WTC11 (cell line): ENCODE measurements at regions not wholly inside any gene's neighbourhood (a gene's known extent, or its start where the extent isn't known, plus 50 kb on each side); places are given as distances from the start of the nearest gene placed in this dataset.

Experiments used
- CBFB ChIP-seq: sonication (generic); formaldehyde crosslinking; IDR thresholded peaks from 2 replicates; pipeline ENCODE4 v1.8.1; 2022; ENCODE audit warnings: mild to moderate bottlenecking, low read depth, missing genetic modification reagents
- ESRRA ChIP-seq: sonication (generic); formaldehyde crosslinking; IDR thresholded peaks from 2 replicates; pipeline ENCODE4 v1.8.1; 2022; ENCODE audit warnings: mild to moderate bottlenecking, missing genetic modification reagents, borderline replicate concordance
- NFYB ChIP-seq: sonication (generic); formaldehyde crosslinking; conservative IDR thresholded peaks from 2 replicates; pipeline ENCODE4 v1.8.0; 2022; ENCODE audit warnings: low read depth, missing genetic modification reagents
- RELA ChIP-seq: sonication (generic); formaldehyde crosslinking; IDR thresholded peaks from 2 replicates; pipeline ENCODE4 v1.8.1; 2022; ENCODE audit warnings: missing genetic modification reagents, mild to moderate bottlenecking, borderline replicate concordance
- SP1 ChIP-seq: sonication (generic); formaldehyde crosslinking; conservative IDR thresholded peaks from 2 replicates; pipeline ENCODE4 v1.8.1; 2022; ENCODE audit warnings: missing genetic modification reagents
- TEAD4 ChIP-seq: sonication (generic); formaldehyde crosslinking; IDR thresholded peaks from 2 replicates; pipeline ENCODE4 v1.8.0; 2022; ENCODE audit warnings: mild to moderate bottlenecking, missing genetic modification reagents
- TF ChIP-seq, protein P1 (sequence below): fragments of 200-600 bp; IDR thresholded peaks from 2 replicates; pipeline ENCODE4 v1.8.0; 2022; ENCODE audit warnings: antibody characterized with exemption
- TF ChIP-seq, protein P2 (sequence below): sonication (generic); formaldehyde crosslinking; IDR thresholded peaks from 2 replicates; pipeline ENCODE4 v1.8.1; 2023; ENCODE audit warnings: mild to moderate bottlenecking, missing genetic modification reagents, moderate library complexity
- TF ChIP-seq, protein P3 (sequence below): sonication (generic); formaldehyde crosslinking; IDR thresholded peaks from 2 replicates; pipeline ENCODE4 v1.8.0; 2022; ENCODE audit warnings: missing genetic modification reagents
- TF ChIP-seq, protein P4 (sequence below): sonication (generic); formaldehyde crosslinking; IDR thresholded peaks from 2 replicates; pipeline ENCODE4 v1.8.1; 2023; ENCODE audit warnings: mild to moderate bottlenecking, moderate library complexity, missing genetic modification reagents
- TF ChIP-seq, protein P5 (sequence below): sonication (generic); formaldehyde crosslinking; IDR thresholded peaks from 2 replicates; pipeline ENCODE4 v1.8.1; 2022; ENCODE audit warnings: low read depth, mild to moderate bottlenecking, moderate library complexity, missing genetic modification reagents, borderline replicate concordance

DNA sequence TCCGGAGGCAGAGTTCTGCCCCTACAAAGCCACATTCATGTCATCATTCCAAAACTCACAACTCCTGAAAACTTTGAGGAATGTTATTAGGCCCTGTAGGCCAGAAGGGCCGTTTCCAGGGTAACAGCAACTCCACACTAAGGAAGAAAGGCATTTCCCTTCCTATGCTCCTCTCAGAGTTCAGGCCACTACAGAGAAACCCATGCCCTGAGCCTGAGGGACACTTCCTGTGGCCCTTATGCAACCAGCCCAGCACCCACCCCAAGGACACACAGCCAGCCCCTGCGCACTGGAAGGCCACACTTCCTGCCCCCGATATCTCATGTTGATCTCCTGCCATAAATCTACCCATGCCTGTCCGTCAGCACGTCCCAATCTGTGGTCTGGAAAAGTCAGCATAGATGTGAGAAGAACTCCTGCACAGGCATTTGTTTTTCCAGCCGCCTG is 289.3 kb downstream of the BCOR start:
- TF ChIP-seq CBFB (CRISPR knock-in tag) = no peak
- TF ChIP-seq, protein P1, sequence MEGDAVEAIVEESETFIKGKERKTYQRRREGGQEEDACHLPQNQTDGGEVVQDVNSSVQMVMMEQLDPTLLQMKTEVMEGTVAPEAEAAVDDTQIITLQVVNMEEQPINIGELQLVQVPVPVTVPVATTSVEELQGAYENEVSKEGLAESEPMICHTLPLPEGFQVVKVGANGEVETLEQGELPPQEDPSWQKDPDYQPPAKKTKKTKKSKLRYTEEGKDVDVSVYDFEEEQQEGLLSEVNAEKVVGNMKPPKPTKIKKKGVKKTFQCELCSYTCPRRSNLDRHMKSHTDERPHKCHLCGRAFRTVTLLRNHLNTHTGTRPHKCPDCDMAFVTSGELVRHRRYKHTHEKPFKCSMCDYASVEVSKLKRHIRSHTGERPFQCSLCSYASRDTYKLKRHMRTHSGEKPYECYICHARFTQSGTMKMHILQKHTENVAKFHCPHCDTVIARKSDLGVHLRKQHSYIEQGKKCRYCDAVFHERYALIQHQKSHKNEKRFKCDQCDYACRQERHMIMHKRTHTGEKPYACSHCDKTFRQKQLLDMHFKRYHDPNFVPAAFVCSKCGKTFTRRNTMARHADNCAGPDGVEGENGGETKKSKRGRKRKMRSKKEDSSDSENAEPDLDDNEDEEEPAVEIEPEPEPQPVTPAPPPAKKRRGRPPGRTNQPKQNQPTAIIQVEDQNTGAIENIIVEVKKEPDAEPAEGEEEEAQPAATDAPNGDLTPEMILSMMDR = no peak
- TF ChIP-seq, protein P2, sequence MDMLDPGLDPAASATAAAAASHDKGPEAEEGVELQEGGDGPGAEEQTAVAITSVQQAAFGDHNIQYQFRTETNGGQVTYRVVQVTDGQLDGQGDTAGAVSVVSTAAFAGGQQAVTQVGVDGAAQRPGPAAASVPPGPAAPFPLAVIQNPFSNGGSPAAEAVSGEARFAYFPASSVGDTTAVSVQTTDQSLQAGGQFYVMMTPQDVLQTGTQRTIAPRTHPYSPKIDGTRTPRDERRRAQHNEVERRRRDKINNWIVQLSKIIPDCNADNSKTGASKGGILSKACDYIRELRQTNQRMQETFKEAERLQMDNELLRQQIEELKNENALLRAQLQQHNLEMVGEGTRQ (CRISPR knock-in tag) = no peak
- TF ChIP-seq ESRRA = no peak
- no peak for TF ChIP-seq NFYB (CRISPR knock-in tag)
- TF ChIP-seq, protein P3, sequence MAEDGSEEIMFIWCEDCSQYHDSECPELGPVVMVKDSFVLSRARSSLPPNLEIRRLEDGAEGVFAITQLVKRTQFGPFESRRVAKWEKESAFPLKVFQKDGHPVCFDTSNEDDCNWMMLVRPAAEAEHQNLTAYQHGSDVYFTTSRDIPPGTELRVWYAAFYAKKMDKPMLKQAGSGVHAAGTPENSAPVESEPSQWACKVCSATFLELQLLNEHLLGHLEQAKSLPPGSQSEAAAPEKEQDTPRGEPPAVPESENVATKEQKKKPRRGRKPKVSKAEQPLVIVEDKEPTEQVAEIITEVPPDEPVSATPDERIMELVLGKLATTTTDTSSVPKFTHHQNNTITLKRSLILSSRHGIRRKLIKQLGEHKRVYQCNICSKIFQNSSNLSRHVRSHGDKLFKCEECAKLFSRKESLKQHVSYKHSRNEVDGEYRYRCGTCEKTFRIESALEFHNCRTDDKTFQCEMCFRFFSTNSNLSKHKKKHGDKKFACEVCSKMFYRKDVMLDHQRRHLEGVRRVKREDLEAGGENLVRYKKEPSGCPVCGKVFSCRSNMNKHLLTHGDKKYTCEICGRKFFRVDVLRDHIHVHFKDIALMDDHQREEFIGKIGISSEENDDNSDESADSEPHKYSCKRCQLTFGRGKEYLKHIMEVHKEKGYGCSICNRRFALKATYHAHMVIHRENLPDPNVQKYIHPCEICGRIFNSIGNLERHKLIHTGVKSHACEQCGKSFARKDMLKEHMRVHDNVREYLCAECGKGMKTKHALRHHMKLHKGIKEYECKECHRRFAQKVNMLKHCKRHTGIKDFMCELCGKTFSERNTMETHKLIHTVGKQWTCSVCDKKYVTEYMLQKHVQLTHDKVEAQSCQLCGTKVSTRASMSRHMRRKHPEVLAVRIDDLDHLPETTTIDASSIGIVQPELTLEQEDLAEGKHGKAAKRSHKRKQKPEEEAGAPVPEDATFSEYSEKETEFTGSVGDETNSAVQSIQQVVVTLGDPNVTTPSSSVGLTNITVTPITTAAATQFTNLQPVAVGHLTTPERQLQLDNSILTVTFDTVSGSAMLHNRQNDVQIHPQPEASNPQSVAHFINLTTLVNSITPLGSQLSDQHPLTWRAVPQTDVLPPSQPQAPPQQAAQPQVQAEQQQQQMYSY = no peak
- no peak for TF ChIP-seq SP1 (CRISPR knock-in tag)
- no peak for TF ChIP-seq RELA (CRISPR knock-in tag)
- TF ChIP-seq, protein P4, sequence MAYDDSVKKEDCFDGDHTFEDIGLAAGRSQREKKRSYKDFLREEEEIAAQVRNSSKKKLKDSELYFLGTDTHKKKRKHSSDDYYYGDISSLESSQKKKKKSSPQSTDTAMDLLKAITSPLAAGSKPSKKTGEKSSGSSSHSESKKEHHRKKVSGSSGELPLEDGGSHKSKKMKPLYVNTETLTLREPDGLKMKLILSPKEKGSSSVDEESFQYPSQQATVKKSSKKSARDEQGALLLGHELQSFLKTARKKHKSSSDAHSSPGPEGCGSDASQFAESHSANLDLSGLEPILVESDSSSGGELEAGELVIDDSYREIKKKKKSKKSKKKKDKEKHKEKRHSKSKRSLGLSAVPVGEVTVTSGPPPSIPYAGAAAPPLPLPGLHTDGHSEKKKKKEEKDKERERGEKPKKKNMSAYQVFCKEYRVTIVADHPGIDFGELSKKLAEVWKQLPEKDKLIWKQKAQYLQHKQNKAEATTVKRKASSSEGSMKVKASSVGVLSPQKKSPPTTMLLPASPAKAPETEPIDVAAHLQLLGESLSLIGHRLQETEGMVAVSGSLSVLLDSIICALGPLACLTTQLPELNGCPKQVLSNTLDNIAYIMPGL = no peak
- TF ChIP-seq TEAD4 = no peak
- TF ChIP-seq, protein P5, sequence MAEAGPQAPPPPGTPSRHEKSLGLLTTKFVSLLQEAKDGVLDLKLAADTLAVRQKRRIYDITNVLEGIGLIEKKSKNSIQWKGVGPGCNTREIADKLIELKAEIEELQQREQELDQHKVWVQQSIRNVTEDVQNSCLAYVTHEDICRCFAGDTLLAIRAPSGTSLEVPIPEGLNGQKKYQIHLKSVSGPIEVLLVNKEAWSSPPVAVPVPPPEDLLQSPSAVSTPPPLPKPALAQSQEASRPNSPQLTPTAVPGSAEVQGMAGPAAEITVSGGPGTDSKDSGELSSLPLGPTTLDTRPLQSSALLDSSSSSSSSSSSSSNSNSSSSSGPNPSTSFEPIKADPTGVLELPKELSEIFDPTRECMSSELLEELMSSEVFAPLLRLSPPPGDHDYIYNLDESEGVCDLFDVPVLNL (CRISPR knock-in tag) = no peak
